ENCODE measurements at regions not wholly inside any gene's neighbourhood (a gene's known extent, or its start where the extent isn't known, plus 50 kb on each side); places are given as distances from the start of the nearest gene placed in this dataset.

DNA sequence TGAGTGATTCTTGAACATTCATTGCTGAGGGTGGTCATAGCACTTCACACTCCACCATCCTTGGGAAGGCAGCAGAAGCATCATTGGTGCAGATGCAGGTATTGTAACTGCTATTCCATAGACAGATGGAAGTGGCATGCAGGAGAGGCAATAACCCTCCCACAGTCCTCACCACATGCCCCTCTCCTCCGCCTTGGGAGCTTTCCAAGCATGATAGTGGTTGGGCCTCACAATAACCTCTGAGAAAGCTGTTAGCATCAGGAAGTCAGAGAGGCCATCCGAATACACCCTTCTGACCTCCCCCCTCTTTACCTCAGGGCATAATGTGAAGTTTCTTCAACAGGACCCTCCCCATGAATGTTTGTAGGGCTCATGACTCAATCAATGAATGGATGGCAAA, 177.9 kb downstream of the KATNAL1 start:
- POLR2A ChIA-PET (ENCODE audit: partially characterized antibody) = no interaction called here
- no peak overlapping the region for H2BK20ac ChIP-seq (ENCODE audit: low read length)
- H3K27me3 ChIP-seq (replicated peaks in 1 of 4; ENCODE audit: control insufficient read depth in 3 of 4, extremely low read depth in 1 of 4, insufficient read depth in 3 of 4, low read length in 3 of 4) = 0 out of 7 replicates have a peak, but pooled peaks cover 0 to 3% (median 0%) of the 10 kb centered on the region in 4 experiments
- no peak overlapping the region for H4K91ac ChIP-seq (replicated peaks; ENCODE audit: insufficient read length, low read length)
- H3K4ac ChIP-seq (replicated peaks; ENCODE audit: insufficient read length, low read depth, low read length) = no peak overlapping the region
- WGBS, 2 experiments (ENCODE audit: extremely low coverage in 1 of 2, insufficient coverage in 1 of 2, insufficient read length in 1 of 2, insufficient replicate concordance in 2 of 2, low coverage in 1 of 2, low lambda C conversion rate in 2 of 2, missing lambda C conversion rate in 1 of 2) = 94% methylated on average over 1 of the region's 2 CpGs; no CpG with 5 or more reads in 1 of the 2 experiments
- H2AK5ac ChIP-seq (ENCODE audit: low read depth, low read length) = no peak overlapping the region
- no peak overlapping the region for H2AFZ ChIP-seq (ENCODE audit: low read length)
- H3K27ac ChIP-seq (ENCODE audit: low read depth, low read length) = no peak overlapping the region
- no peaks in the 10 kb centered on the region for H3K36me3 ChIP-seq (ENCODE audit: control insufficient read depth in 2 of 4, insufficient read depth in 4 of 4, low read length in 3 of 4)
- H3K9me3 ChIP-seq (ENCODE audit: insufficient read depth in 2 of 2, low read depth in 1 of 2, low read length in 1 of 2) = no peaks in the 10 kb centered on the region
- no peak for DNase-seq (ENCODE audit: low read depth in 1 of 2, low spot score in 2 of 2)
- H3K79me2 ChIP-seq (ENCODE audit: control insufficient read depth in 1 of 2, insufficient read depth in 2 of 2, low read length in 2 of 2) = no peaks in the 10 kb centered on the region
- no peak for FAIRE-seq
- H3K23me2 ChIP-seq (ENCODE audit: low read depth, low read length) = no peaks in the 10 kb centered on the region; the same call in 1 of the 2 replicates
- no peak overlapping the region for H3K14ac ChIP-seq (ENCODE audit: insufficient read length)
- no peak overlapping the region for H2BK5ac ChIP-seq (ENCODE audit: low read depth, low read length)
- H3K18ac ChIP-seq (ENCODE audit: extremely low read depth, low read length) = no peak overlapping the region
- H3K9ac ChIP-seq (replicated peaks in 1 of 4; ENCODE audit: extremely low read depth in 1 of 4, low read depth in 3 of 4, low read length in 3 of 4) = no peak overlapping the region
- H4K20me1 ChIP-seq (replicated peaks in 1 of 2; ENCODE audit: control insufficient read depth in 1 of 2, insufficient read depth in 2 of 2, low read length in 2 of 2) = no peaks in the 10 kb centered on the region
- peaks cover 0 to 2% (median 0%) of the 10 kb centered on the region in 4 experiments; a peak in 1 of 7 replicates for H3K4me1 ChIP-seq (replicated peaks in 1 of 4; ENCODE audit: control insufficient read depth in 3 of 4, insufficient read depth in 4 of 4, low read length in 3 of 4)
- no peak overlapping the region for H4K8ac ChIP-seq (ENCODE audit: extremely low read depth, insufficient read depth, low read length)
- H3K23ac ChIP-seq (ENCODE audit: insufficient read length) = no peak overlapping the region
- H3K56ac ChIP-seq (replicated peaks; ENCODE audit: insufficient read length, low read depth, low read length) = no peak overlapping the region
- H2BK15ac ChIP-seq (ENCODE audit: low read length) = no peak overlapping the region
- H2BK12ac ChIP-seq (ENCODE audit: low read depth, low read length) = no peak overlapping the region
- no peak overlapping the region for H2BK120ac ChIP-seq (replicated peaks; ENCODE audit: low read depth, low read length)
- H3K4me3 ChIP-seq (ENCODE audit: extremely low read depth in 1 of 4, insufficient read depth in 2 of 4, low read depth in 3 of 4, low read length in 4 of 4) = no peak overlapping the region
- H4K5ac ChIP-seq (ENCODE audit: insufficient read length, low read depth, low read length) = no peak overlapping the region
- no peaks in the 10 kb centered on the region for H3K79me1 ChIP-seq (ENCODE audit: low read depth, low read length)
- H3K4me2 ChIP-seq (ENCODE audit: insufficient read depth in 1 of 2, low read depth in 2 of 2, low read length in 2 of 2) = no peak overlapping the region
- TF ChIP-seq CEBPB (IDR thresholded peaks at IDR 0.05; ENCODE audit: low read depth, low read length) = no peak
- TF ChIP-seq JUN (IDR thresholded peaks at IDR 0.05; ENCODE audit: low read depth, low read length) = no peak
- TF ChIP-seq CREB1 (IDR thresholded peaks at IDR 0.05) = no peak
- TF ChIP-seq TAF7 (optimal IDR thresholded peaks at IDR 0.05; ENCODE audit: borderline replicate concordance, low read depth, low read length) = no peak
- no peak for TF ChIP-seq GTF2F1 (IDR thresholded peaks at IDR 0.05; ENCODE audit: borderline replicate concordance, low read depth, low read length)
- no peak for TF ChIP-seq SIN3A (conservative IDR thresholded peaks at IDR 0.05 in 1 of 2, IDR thresholded peaks at IDR 0.05 in 1 of 2; ENCODE audit: low read depth in 1 of 2, low read length in 2 of 2)
- CTCF ChIA-PET (ENCODE audit: partially characterized antibody) = interaction anchor here (0.6 to 1.5 kb wide), 3 partner anchors 358 to 416 kb away, joined by 3 to 6 read pairs (median 4); no protein-coding TSS in a partner anchor
